ENCODE measurements at regions not wholly inside any gene's neighbourhood (a gene's known extent, or its start where the extent isn't known, plus 50 kb on each side); places are given as distances from the start of the nearest gene placed in this dataset.

- TF ChIP-seq SUZ12 (IDR thresholded peaks at IDR 0.05; ENCODE audit: extremely low read depth, insufficient read depth, insufficient read length), result no peak
- no peak for TF ChIP-seq ZNF274 (IDR thresholded peaks at IDR 0.05; ENCODE audit: low read depth, low read length)
- TF ChIP-seq YY1 (IDR thresholded peaks at IDR 0.05; ENCODE audit: insufficient read depth, insufficient read length), result no peak
These were observed 1068.8 kb downstream of the BCL11A start for GRCh38 chr2:59484673-59485072.
